Adrenal gland (tissue), 7 donors: ENCODE measurements at regions not wholly inside any gene's neighbourhood (a gene's known extent, or its start where the extent isn't known, plus 50 kb on each side); places are given as distances from the start of the nearest gene placed in this dataset.

Experiments
- DNase-seq, 7 donors: peaks; one replicate each; pipeline ENCODE4 v3.0.0-alpha.2; 2019 to 2020
- H3K27ac ChIP-seq, 5 donors: fragments of 200-600 bp; sonication (generic) in 4 of 5; 1 replicate in 3 of 5; 2 replicates in 2 of 5; pipeline versions ENCODE4 v1.5.1 to v1.8.0; 2016 to 2020; ENCODE audit warnings: mild to moderate bottlenecking in 1 of 5
- H3K27me3 ChIP-seq: fragments of 200-600 bp; 2 replicates; pipeline ENCODE4 v1.8.0; 2021
- H3K36me3 ChIP-seq, 2 donors: fragments of 200-600 bp; replicated peaks in 1 of 2; 1 replicate in 1 of 2; 2 replicates in 1 of 2; pipeline versions ENCODE4 v1.5.1 to v1.8.0; 2018 to 2022
- H3K4me1 ChIP-seq, 2 donors: fragments of 200-600 bp; replicated peaks in 1 of 2; 1 replicate in 1 of 2; 2 replicates in 1 of 2; pipeline versions ENCODE4 v1.5.1 to v1.8.0; 2018 to 2021
- H3K4me3 ChIP-seq, 4 donors: fragments of 200-600 bp; sonication (generic) in 3 of 4; one replicate each; pipeline ENCODE4 v1.5.1; 2016 to 2018
- H3K9me3 ChIP-seq, 3 donors: fragments of 200-600 bp; sonication (generic) in 1 of 3; replicated peaks in 1 of 3; 1 replicate in 2 of 3; 2 replicates in 1 of 3; pipeline versions ENCODE4 v1.5.1 to v1.8.0; 2016 to 2021
- CTCF ChIP-seq, 6 experiments: fragments of 450-650 bp in 4 of 6; fragments of 200-600 bp in 2 of 6; sonication (generic) in 1 of 6; IDR thresholded peaks; 1 replicate in 5 of 6; 2 replicates in 1 of 6; pipeline versions ENCODE4 v1.5.1 to v1.8.0; 2016 to 2021; ENCODE audit warnings: antibody characterized with exemption in 6 of 6, mild to moderate bottlenecking in 2 of 6, moderate library complexity in 1 of 6
- POLR2A ChIP-seq, 2 donors: fragments of 450-650 bp; IDR thresholded peaks; one replicate each; pipeline ENCODE4 v1.6.1; 2017; ENCODE audit warnings: antibody characterized with exemption in 2 of 2, mild to moderate bottlenecking in 2 of 2, moderate library complexity in 1 of 2
- intact Hi-C, 2 donors: fragments of 100-400 bp; cut with DNase I; formaldehyde crosslinking; loops; one replicate each; pipeline versions ENCODE4 v1.14.1 to v1.15.0; 2022 to 2023
- donor health status: DM: yes; HTN: yes; CAD: no.
- donor health status: DM: no; HTN: no; CAD: no.
- donor health status: DM: no; HTN: no; CAD: no.

- Histone ChIP-seq H3K4me1 (peaks cover 0 to 7% of the 10 kb centered on the region in 2 donors), H3K4me3 (no peak overlapping the region), H3K36me3 (no peaks in the 10 kb centered on the region), H3K27ac (no peak overlapping the region), H3K9me3 (no peaks in the 10 kb centered on the region), H3K27me3 (no peaks in the 10 kb centered on the region)
- intact Hi-C loops, result no loop called here
- DNase-seq, result peak in 5 of 7 donors; percentile 20 to 72 (median 47)
- TF ChIP-seq POLR2A (IDR thresholded peaks at IDR 0.05) (no peak), CTCF (IDR thresholded peaks at IDR 0.05) (no peak)
These were observed 468.5 kb downstream of the KIF16B start for GRCh38 chr20:16104783-16105182.
